Stimulated activated CD8-positive, alpha-beta memory T cell treated with anti-CD3 and anti-CD28 coated beads, Interleukin-15, amount 100 ng/mL, for 1 hour (primary cell): ENCODE measurements at regions not wholly inside any gene's neighbourhood (a gene's known extent, or its start where the extent isn't known, plus 50 kb on each side); places are given as distances from the start of the nearest gene placed in this dataset.
"Not testable (repeated sequence)": the region's sequence is repeated elsewhere in the genome, so short reads cannot be mapped to it uniquely, and the experiment has no call there.

Experiments
- DNase-seq: peaks from one replicate; pipeline ENCODE4 v3.0.0-alpha.2; 2020; ENCODE audit warnings: low read depth

DNA sequence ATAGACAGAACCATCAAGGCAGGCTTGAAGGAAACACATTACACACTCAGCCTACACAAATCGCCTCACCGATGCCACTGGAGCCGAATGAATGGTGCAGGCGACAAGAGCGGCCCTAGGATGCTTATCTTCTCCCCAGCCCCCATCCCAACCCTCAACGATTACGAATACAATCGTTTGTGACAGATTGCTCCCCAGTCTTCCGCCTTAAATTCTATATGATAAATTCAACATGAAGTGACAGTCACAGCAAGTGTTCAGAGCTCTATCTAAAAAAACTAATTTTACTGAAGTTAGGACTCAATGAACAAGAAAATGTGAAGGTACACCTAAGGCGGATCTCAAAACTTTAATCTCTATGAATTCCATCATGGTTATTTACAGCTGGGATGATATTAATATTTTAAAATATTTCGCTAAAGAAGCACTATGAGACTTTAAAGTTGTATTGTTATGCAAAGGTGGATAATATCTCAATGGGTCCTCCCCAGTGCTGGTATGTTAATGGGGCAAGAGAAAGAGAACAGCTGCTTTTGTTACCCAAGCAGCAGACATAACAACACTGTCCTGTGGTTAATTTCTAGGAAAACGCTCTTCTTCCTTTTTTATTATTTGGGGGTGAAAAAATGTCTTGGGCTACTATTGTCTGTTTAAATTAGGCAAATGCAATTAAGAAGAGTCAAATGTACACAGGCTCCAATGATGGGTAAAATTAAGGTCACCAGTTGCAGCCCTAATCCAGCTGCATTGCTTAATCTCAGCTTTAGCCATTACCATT, 147.6 kb upstream of the NR2F2 start:
- DNase-seq = no peak

DNA sequence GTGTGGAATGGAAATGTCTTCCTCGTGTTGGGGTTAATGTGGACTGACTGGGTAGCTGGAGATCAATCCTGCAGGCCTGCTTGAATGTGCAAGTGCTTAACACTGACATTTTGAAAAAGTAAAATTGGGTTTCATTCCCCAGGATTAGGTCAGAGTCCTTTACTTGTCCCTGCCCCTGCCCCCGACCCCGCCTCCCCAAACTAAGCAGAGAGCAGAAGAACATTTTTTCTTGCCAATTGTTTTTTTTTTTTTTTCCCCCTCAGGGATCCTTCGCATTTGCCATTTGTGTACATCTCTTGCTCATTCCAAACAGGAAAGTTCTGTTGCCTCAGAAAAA, 147.0 kb upstream of the NR2F2 start:
- DNase-seq = no peak

DNA sequence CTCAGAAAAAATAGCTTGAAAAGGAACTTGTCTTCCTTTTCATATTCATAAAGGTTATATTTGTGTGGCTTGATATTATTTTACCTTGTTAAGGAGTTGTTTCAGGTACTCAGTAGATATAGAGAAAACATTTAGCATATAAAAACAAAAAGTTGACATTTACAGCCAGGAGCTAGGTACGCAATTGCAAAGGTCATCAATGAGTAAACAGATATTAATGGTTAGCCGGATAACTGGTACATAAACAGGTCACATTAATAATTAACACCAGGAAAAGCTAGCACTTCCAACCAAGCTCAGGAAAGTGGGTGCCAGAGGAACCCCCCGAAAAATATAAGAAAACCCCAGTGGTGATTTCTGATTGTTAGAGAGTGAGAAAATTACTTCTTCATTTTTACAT, 146.6 kb upstream of the NR2F2 start:
- no peak for DNase-seq

DNA sequence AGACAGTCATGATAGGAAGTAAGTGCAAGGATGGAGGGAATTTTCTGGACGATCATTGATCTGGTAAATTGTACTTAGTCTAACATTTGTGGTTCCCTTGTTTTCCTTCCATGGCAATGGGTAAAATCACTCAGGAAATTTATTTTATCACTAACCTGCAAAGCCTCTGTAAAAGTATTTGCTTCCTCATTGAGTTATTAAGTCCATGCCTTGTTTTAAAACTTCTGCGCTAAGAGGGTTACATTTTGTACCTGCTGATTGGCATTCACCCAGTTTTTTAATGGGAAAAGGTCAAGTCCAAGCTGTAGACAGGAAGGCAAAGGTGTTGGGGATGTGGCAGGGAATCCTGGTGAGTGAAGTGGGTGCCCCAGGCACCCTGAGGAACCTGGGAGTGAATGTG, 146.2 kb upstream of the NR2F2 start:
- DNase-seq = no peak

DNA sequence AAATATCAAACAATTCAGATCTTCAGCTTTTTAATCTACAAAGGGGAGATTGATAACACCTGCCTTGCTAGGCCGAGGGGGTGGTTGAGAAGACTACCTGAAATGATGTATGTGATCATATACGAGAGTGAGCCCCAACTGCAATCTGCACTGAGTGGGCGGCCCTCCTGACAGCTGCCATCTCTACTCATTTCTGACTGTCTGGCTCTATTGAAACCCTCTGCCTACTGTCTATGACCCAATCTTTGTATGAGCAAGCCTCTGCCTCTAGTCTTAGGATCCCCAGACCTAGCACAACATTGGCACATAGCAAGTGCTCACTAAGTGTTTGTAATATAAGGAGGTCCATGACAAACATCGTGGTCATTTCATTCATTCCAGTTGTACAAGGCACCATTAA, 144.4 kb upstream of the NR2F2 start:
- DNase-seq = no peak

DNA sequence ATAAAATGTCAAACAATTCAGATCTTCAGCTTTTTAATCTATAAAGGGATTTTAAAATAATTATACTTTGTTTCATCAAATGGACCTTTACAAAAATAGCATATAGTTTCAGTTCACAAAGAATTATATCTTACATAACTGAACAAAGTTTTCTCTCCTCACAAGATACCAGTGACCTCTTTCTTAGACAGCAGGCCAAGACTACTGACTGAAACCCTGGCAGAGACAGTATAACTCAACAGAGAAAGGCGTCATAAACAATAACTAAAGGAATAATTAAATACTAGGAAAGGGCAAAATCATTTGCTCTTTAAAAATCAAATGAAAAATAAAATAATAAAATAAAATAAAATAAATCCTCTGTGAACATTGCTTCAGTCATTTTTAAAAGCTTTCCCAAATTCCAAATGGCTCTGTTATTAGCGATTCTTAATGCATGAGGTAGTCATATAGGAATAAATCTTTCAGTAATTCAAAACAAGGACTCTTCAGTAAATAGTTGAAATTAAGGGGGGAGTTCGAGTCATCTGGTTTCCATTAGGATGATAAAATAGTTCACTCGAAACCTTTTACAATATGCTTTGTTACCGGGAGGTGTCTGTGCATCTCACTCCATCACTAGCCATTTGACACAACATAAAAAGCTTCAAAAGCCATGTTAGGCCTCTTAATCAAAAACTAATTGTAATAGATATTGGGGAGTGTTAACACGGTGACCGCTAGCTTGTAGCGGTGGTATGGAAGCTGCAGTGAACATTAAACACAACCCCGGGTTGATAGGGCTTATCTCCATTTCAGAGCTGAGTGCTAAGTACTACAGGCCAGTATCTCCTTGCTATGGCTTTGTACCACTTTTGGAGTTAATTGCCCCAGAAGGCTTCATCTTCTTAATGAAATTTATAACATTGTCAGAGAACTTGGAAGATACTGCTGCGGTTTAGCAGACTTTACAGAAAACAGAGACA, 142.9 kb upstream of the NR2F2 start:
- DNase-seq = no peak

DNA sequence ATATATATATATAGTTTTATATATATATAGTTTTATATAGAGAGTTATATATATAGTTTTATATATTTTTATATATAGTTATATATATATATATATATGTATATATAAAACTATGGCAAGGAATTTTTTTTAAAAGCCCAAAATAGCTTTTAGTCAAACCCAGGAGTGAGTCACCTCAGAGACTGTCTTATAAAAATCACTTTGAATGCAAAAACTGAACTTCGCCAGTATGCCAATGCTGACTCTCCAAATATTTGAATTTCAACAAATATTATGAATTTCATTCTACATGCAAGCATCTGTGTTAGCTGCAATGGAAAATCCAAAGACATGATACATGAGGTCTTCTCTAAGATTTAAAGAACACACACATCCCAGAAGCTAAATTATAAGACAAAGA, 132.8 kb upstream of the NR2F2 start:
- no peak for DNase-seq

DNA sequence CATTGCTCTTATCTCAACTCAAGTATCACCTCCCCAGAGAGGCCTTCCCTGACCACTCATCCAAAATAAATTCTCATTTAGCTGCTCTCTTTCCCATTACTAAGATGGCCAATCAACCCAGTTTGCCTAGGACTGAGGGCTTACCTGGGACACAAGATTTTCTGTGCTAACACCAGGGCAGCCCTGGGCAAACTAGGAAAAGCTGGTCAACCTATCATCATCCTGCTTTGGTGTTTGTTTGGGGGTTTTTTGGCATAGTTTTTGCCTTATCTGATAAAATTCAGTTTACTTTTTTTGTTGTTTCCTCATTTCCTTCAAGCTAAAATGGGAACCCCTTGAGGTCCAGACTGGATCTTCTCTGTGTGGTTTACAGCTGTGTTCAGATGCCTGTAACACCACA, 131.4 kb upstream of the NR2F2 start:
- no peak for DNase-seq

DNA sequence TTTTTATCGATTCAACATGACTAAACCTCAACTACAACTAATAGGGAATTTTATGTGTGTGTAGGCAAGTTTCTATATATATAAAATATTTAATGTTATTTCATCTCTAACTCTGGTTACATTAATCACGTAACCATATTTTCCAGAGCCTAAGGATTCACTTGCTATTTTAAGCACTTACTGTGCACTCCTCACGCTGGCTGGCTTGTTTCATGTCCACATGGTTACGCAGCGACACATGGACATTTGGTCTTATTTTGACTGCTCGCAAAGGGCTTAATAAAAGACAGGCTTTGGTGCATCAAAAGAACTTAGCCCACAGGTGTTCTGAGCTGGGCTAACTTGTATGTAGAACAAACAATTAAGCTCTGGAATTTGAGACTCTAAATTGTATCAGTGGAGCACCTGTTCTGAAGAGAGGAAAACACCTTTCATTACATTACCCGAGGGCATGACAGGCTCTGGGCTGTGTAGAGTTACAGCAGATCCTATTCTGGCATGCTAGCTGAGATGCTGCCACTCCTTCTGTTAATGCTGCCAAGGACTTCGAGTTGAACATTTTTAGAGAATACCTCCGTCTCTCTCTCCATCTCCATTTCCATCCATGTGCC, 130.0 kb upstream of the NR2F2 start:
- DNase-seq = no peak

DNA sequence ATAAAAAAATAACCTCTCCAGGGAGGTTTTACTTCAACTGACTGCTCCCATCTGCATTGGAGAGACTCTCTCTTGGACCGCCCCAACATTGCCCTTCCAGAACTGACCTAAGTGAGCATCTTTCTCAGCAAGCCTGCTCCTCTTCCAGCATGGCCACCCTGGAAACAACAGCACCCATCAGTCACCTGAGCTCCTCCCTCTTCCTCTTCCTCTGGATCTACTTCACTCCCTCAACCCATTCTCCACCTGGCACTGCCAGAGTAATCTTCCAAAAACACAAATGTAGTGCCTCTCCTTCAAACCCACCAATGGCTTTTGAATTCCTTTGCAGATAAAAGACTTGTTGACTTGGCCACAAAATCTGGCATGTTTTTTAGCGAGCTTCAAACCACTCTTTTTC, 128.8 kb upstream of the NR2F2 start:
- no peak for DNase-seq

DNA sequence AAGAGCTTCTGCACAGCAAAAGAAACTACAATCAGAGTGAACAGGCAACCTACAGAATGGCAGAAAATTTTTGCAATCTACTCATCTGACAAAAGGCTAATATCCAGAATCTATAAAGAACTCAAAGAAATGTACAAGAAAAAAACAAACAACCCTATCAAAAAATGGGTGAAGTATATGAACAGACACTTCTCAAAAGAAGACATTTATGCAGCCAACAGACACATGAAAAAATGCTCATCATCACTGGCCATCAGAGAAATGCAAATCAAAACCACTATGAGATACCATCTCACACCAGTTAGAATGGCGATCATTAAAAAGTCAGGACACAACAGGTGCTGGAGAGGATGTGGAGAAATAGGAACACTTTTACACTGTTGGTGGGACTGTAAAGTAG, 124.9 kb upstream of the NR2F2 start:
- not testable (repeated sequence) for DNase-seq

DNA sequence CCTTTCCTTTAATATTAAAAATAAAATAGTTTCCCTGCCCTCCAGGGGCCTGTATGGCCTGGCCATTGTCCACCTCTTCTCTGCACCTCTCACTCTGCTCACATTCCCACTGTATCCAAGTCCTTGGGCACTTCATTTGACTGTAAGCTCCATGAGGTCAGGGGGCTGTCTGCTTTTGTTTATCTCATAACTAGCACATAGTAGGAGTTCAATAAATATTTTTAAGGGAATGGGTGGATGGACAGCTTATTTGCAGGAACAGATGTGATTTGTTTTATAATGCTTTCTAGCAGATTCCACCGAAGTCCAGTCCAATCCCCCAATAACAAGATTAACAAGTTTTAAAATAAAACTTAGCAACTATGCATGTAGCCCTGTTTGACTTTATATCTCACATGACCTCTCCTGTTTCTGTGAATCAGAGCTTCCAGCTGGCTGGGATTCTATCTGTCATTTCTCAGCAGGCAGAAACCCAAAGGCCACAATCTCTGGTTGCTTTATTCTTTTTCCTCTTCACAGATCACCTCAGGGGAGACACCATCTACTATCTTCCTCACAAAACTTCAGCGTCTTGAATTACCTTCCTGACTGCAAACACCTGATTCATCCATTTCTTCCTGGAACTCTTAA, 123.0 kb upstream of the NR2F2 start:
- no peak for DNase-seq

DNA sequence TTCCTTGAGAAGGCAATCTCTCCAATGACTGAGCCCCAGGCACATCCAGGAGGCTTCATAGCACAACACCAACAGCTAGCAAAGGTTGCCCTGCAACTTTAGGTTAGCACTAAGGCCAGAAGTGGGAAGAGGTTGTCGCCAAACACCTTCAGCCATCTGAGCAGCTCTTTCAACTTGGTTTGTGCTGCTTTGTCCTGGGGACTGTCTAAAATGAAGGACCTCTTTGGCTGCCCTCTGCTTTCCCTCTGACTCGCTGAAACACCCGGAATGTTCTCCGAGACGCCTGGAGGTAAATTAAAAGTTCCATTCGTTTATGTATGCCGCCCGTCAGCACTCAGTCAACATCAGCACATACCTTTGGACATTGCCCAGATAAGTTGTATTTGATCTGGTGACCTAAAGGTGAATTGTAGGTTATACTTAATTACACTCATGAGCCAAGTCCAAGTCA, 121.2 kb upstream of the NR2F2 start:
- no peak for DNase-seq

DNA sequence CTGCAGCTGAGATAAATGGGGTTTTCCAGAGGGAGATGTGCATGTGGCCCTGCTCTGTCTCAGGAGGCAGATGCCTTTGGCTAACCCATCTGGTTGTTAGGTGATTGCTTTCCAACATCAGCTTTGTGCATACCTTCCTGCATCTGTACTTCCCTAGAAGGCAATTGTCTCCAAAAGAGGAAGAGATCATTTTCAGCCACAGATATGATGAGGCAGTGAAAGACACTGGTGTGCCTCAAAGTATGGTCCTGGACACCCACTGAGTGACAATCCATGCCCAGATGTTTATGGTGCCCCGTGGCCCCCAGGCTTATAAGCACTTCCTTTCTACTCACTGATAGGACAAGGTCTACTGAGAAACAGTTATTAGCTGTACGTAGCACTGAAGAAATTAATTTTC, 117.5 kb upstream of the NR2F2 start:
- DNase-seq = no peak

DNA sequence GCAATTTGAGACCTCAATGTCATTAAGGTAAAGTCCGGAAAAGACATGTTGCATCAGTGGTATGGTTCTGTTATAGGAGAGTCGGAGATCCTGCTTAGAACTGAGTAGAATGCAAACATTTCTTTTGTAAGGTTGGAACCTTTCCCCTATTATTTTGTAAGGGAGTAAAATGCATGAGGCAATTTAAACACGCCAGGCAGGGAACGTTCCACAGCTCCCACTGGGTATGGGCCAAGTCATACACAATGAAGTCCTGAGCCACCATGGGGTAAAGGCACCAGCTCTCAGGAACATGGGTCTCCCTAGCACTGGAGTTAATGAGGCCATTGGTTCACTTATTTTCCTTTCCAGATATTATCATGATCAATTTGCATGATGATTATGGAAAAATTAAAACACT, 116.6 kb upstream of the NR2F2 start:
- DNase-seq = no peak

DNA sequence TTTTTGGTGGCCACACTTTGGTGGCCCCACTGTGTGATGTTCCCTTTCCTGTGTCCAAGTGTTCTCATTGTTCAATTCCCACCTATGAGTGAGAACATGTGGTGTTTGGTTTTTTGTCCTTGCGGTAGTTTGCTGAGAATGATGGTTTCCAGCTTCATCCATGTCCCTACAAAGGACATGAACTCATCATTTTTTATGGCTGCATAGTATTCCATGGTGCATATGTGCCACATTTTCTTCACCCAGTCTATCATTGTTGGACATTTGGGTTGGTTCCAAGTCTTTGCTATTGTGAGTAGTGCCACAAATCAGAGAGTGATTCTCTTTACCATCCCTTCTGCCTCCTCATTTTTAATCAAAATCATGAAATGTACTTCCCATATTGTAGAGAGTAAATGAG, 114.0 kb upstream of the NR2F2 start:
- not testable (repeated sequence) for DNase-seq

DNA sequence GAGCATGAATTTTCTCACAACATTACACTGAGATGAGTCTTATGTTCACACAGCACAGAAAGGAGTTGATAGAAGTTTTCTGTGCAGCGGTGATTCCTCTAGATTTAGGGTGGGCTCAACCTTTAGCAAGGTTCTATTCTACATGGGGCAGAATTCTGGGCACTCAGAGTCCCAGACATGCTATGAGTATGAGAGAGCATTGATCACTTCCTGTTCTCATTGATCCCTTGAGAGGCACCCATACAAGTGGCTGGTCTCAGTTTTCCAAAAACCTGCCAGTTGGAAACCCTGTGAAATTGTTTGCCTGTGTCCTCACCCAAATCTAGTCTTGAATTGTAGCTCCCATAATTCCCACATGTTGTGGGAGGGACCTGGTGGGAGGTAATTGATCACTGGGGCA, 112.5 kb upstream of the NR2F2 start:
- DNase-seq = no peak

DNA sequence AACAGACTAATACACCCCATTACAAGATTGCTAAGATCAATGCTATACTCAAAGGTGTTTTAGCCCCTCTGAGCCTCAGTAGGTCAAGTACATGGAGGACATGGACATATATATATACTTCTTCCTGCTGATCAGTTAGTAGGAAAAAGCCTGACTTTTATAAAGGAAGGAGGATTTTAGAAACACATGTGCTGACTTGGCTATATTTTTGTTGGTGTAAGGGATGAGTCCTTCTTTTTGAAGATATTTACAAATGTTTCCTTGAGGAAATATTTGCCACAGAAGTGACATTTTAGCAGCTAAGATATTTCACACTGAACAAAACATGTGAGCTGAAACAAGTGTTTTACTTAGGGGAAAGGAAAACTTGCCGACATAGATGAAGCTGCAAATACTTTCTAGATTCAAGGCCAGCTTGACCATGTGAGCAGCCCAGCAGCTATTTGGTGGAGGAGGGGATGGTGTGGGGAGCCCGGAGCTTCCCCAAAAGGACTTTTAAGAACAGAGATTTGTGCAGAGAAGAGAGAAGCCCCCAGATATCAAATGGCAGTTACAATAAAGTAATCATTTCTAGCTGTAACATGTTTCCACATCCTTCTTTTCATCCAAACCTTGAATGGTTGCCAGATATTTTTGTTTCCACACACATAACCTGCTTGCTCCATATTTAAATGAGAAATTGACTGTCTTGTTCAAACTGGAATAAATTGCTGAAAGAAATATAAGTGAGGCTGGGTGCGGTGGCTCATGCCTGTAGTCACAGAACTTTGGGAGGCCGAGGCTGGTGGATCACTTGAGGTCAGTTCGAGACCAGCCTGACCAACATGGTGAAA, 111.7 kb upstream of the NR2F2 start:
- DNase-seq = no peak

DNA sequence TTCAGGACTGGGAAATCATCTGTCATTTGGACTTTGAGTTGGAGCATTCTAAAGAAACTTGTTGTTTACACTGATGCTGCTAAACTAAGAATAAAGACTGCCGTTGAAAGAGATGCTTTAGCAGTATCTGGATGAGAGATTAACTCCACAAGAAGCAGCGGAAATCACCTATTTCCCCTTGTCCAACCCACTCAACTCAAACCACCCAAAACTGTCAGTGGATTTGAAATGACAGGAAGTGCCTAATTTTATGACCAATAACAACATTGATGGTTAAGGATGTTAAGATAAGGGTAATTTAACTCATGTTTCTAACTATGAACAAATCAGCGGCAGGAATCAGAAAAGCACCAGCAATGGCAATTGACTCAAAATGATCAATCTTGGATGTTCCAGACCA, 110.8 kb upstream of the NR2F2 start:
- no peak for DNase-seq

DNA sequence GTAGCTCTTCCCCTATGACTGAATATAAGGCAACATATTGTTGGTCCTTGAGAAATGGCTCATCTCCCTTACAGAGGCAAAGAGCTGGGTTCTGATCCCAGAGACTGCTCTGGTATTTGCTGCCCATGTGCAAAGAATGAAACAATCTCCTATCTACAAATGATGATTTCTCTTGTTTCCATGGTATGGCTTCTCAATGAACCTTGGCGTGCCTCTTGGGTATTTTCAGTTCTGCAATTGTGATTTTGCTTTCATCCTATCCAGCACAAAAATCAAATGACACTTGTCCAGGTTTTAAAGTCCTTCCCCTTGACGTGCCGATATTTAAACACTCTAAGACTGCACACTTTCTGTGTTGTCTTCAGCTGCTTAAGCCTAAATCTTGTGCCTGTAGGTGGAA, 109.8 kb upstream of the NR2F2 start:
- DNase-seq = no peak

DNA sequence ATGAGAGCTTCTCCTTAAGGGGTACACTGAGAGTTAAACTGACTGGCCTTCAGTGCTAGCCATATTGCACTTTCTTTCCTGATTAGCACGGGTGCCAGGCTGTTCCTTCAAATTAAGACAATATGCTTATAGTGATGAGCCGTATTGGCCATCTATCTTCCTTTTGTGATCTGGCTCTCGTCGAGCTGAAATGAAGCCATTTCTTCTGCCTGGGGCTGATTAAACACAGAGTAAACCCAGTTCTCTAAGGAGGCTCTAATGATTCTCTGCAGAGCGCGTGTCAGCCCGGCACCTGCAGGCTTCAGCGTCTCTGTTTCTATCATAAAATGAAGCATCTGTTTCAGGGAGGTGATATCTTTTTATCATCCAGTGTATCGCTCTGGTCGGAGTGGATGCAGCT, 107.5 kb upstream of the NR2F2 start:
- DNase-seq = no peak

DNA sequence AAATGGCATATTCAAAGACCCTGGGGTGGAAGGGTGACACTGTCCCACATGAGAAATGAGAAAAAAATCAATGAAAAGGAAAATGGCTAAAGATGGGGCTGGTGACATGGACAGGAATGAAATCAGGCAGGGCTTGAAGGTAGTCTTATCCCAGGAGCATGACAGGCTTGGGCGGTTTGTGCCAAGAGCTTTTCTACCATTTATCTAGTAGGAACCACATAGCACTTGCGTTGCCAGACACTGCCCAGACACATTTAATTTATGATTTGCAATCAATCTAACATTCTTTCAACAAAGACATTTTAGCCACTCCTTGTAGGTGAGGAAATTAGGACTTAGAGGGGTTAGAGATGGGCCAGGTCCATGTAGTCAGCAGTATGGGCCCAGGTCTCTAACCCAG, 106.6 kb upstream of the NR2F2 start:
- no peak for DNase-seq
